Liver (tissue), 8 donors: ENCODE measurements at regions not wholly inside any gene's neighbourhood (a gene's known extent, or its start where the extent isn't known, plus 50 kb on each side); places are given as distances from the start of the nearest gene placed in this dataset.

Experiments used
- DNase-seq: peaks from one replicate; pipeline ENCODE4 v3.0.0-alpha.2; 2017; ENCODE audit warnings: low spot score
- H3K27ac ChIP-seq, 2 donors: one replicate each; pipeline ENCODE4 v1.7.0; 2013; ENCODE audit warnings: inconsistent platforms in 2 of 2, low read length in 2 of 2, control low read depth in 1 of 2, low read depth in 1 of 2, mild to moderate bottlenecking in 1 of 2
- H3K27me3 ChIP-seq, 4 donors: one replicate each; pipeline versions ENCODE4 v1.6.1 to v1.7.0; 2013; ENCODE audit warnings: low read length in 3 of 4, inconsistent platforms in 1 of 4, mild to moderate bottlenecking in 1 of 4, moderate library complexity in 1 of 4; ENCODE audit not compliant: control insufficient read depth in 4 of 4, insufficient read depth in 4 of 4
- H3K36me3 ChIP-seq, 4 donors: one replicate each; pipeline versions ENCODE4 v1.6.1 to v1.7.0; 2013; ENCODE audit warnings: low read length in 3 of 4, mild to moderate bottlenecking in 3 of 4, low read depth in 1 of 4, moderate library complexity in 1 of 4; ENCODE audit not compliant: control insufficient read depth in 4 of 4, insufficient read depth in 3 of 4
- H3K4me1 ChIP-seq, 4 donors: one replicate each; pipeline versions ENCODE4 v1.6.1 to v1.7.0; 2013; ENCODE audit warnings: low read length in 3 of 4, mild to moderate bottlenecking in 3 of 4, moderate library complexity in 1 of 4; ENCODE audit not compliant: control insufficient read depth in 4 of 4, insufficient read depth in 4 of 4
- H3K4me3 ChIP-seq, 3 donors: one replicate each; pipeline versions ENCODE4 v1.6.1 to v1.7.0; 2013; ENCODE audit warnings: low read length in 3 of 3, control low read depth in 1 of 3, low read depth in 1 of 3, mild to moderate bottlenecking in 1 of 3
- H3K9ac ChIP-seq, 2 donors: one replicate each; pipeline ENCODE4 v1.7.0; 2013; ENCODE audit warnings: low read length in 2 of 2, mild to moderate bottlenecking in 2 of 2, moderate library complexity in 2 of 2, control low read depth in 1 of 2, low read depth in 1 of 2
- H3K9me3 ChIP-seq, 4 donors: one replicate each; pipeline versions ENCODE4 v1.6.1 to v1.7.0; 2013; ENCODE audit warnings: low read length in 3 of 4; ENCODE audit not compliant: control insufficient read depth in 4 of 4
- EGR1 ChIP-seq, 2 donors: IDR thresholded peaks; 2 replicates each; pipeline ENCODE4 v1.6.1; 2016 to 2018; ENCODE audit warnings: antibody characterized with exemption in 2 of 2, low read depth in 2 of 2
- FOXA1 ChIP-seq: IDR thresholded peaks from 2 replicates; pipeline ENCODE4 v1.6.1; 2016; ENCODE audit warnings: antibody characterized with exemption
- GABPA ChIP-seq, 2 donors: IDR thresholded peaks in 1 of 2; conservative IDR thresholded peaks in 1 of 2; 2 replicates each; pipeline ENCODE4 v1.6.1; 2016; ENCODE audit warnings: antibody characterized with exemption in 2 of 2, mild to moderate bottlenecking in 1 of 2, moderate library complexity in 1 of 2
- HNF4A ChIP-seq, 2 donors: conservative IDR thresholded peaks; 2 replicates each; pipeline ENCODE4 v1.6.1; 2016; ENCODE audit warnings: antibody characterized with exemption in 2 of 2, mild to moderate bottlenecking in 2 of 2
- HNF4G ChIP-seq: IDR thresholded peaks from 2 replicates; pipeline ENCODE4 v1.6.1; 2016; ENCODE audit warnings: antibody characterized with exemption
- JUND ChIP-seq, 2 donors: IDR thresholded peaks; 2 replicates each; pipeline ENCODE4 v1.6.1; 2016; ENCODE audit warnings: antibody characterized with exemption in 2 of 2
- NR2F2 ChIP-seq: IDR thresholded peaks from 2 replicates; pipeline ENCODE4 v1.6.1; 2016; ENCODE audit warnings: antibody characterized with exemption
- RAD21 ChIP-seq, 2 donors: IDR thresholded peaks; 2 replicates each; pipeline ENCODE4 v1.6.1; 2016; ENCODE audit warnings: antibody characterized with exemption in 2 of 2, mild to moderate bottlenecking in 2 of 2
- RXRA ChIP-seq, 2 donors: IDR thresholded peaks; 2 replicates each; pipeline ENCODE4 v1.6.1; 2017 to 2018; ENCODE audit warnings: antibody characterized with exemption in 2 of 2, mild to moderate bottlenecking in 1 of 2
- SP1 ChIP-seq: IDR thresholded peaks from 2 replicates; pipeline ENCODE4 v1.6.1; 2018; ENCODE audit warnings: antibody characterized with exemption, mild to moderate bottlenecking
- YY1 ChIP-seq: IDR thresholded peaks from 2 replicates; pipeline ENCODE4 v1.6.1; 2016; ENCODE audit warnings: antibody characterized with exemption, mild to moderate bottlenecking
- WGBS: extraction: QIAGEN DNeasy Blood & Tissue Kit; methylation state at CpG from one replicate; pipeline ENCODE4 v1.1.7; 2013; 5-methylcytosine and 5-hydroxymethylcytosine counted together
- TF ChIP-seq, protein P1 (sequence below): IDR thresholded peaks from 2 replicates; pipeline ENCODE4 v1.6.1; 2016; ENCODE audit warnings: antibody characterized with exemption, mild to moderate bottlenecking
- TF ChIP-seq, protein P2 (sequence below): fragments of 150-350 bp; IDR thresholded peaks from 2 replicates; pipeline ENCODE4 v1.5.1; 2017; ENCODE audit warnings: improper control_type of control experiment, low read depth, low read length; ENCODE audit not compliant: missing input control
- TF ChIP-seq, protein P3 (sequence below): IDR thresholded peaks from 2 replicates; pipeline ENCODE4 v1.6.1; 2016; ENCODE audit warnings: antibody characterized with exemption
- TF ChIP-seq, protein P4 (sequence below): IDR thresholded peaks from 2 replicates; pipeline ENCODE4 v1.6.1; 2016; ENCODE audit warnings: antibody characterized with exemption
- donor health status: healthy.
- donor health status: healthy.
- donor health status: healthy.
- donor health status: healthy.
- donor health status: healthy.

DNA sequence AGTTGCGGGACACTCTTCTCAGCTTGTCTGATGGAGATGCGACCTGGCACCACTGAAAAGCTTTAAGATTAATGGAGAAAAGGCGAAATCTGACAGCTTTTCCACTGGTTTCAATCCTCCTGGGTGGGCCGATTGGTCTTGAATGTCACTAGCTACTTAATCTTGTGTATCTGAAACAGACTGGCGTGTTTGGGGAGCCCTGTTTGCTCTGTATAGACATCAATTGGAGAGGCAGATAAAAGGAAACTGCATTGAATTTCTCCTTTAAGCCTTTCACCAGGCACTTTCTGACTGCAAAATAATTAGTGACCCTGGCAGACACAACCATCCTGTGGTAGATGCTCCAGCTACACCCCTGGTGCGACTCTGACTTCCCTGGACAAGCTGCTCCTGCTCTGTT, 224.2 kb downstream of the NDUFS4 start:
- peaks cover 0 to 1% (median 0%) of the 10 kb centered on the region in 4 donors for H3K9me3 ChIP-seq
- H3K27ac ChIP-seq = no peak overlapping the region
- no peak for DNase-seq
- no peak overlapping the region for H3K4me3 ChIP-seq
- TF ChIP-seq SP1 (no peak), FOXA1 (no peak), EGR1 (IDR thresholded peaks at IDR 0.05; ENCODE audit: low read depth in 2 of 2) (no peak), HNF4G (no peak), RXRA (IDR thresholded peaks at IDR 0.05) (no peak), RAD21 (IDR thresholded peaks at IDR 0.05) (no peak), YY1 (no peak), GABPA (IDR thresholded peaks at IDR 0.05 in 1 of 2, conservative IDR thresholded peaks at IDR 0.05 in 1 of 2) (no peak), NR2F2 (no peak)
- TF ChIP-seq, protein P1, sequence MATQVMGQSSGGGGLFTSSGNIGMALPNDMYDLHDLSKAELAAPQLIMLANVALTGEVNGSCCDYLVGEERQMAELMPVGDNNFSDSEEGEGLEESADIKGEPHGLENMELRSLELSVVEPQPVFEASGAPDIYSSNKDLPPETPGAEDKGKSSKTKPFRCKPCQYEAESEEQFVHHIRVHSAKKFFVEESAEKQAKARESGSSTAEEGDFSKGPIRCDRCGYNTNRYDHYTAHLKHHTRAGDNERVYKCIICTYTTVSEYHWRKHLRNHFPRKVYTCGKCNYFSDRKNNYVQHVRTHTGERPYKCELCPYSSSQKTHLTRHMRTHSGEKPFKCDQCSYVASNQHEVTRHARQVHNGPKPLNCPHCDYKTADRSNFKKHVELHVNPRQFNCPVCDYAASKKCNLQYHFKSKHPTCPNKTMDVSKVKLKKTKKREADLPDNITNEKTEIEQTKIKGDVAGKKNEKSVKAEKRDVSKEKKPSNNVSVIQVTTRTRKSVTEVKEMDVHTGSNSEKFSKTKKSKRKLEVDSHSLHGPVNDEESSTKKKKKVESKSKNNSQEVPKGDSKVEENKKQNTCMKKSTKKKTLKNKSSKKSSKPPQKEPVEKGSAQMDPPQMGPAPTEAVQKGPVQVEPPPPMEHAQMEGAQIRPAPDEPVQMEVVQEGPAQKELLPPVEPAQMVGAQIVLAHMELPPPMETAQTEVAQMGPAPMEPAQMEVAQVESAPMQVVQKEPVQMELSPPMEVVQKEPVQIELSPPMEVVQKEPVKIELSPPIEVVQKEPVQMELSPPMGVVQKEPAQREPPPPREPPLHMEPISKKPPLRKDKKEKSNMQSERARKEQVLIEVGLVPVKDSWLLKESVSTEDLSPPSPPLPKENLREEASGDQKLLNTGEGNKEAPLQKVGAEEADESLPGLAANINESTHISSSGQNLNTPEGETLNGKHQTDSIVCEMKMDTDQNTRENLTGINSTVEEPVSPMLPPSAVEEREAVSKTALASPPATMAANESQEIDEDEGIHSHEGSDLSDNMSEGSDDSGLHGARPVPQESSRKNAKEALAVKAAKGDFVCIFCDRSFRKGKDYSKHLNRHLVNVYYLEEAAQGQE = no peak
- TF ChIP-seq, protein P2, sequence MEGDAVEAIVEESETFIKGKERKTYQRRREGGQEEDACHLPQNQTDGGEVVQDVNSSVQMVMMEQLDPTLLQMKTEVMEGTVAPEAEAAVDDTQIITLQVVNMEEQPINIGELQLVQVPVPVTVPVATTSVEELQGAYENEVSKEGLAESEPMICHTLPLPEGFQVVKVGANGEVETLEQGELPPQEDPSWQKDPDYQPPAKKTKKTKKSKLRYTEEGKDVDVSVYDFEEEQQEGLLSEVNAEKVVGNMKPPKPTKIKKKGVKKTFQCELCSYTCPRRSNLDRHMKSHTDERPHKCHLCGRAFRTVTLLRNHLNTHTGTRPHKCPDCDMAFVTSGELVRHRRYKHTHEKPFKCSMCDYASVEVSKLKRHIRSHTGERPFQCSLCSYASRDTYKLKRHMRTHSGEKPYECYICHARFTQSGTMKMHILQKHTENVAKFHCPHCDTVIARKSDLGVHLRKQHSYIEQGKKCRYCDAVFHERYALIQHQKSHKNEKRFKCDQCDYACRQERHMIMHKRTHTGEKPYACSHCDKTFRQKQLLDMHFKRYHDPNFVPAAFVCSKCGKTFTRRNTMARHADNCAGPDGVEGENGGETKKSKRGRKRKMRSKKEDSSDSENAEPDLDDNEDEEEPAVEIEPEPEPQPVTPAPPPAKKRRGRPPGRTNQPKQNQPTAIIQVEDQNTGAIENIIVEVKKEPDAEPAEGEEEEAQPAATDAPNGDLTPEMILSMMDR = no peak
- TF ChIP-seq, protein P3, sequence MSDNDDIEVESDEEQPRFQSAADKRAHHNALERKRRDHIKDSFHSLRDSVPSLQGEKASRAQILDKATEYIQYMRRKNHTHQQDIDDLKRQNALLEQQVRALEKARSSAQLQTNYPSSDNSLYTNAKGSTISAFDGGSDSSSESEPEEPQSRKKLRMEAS = no peak
- TF ChIP-seq, protein P4, sequence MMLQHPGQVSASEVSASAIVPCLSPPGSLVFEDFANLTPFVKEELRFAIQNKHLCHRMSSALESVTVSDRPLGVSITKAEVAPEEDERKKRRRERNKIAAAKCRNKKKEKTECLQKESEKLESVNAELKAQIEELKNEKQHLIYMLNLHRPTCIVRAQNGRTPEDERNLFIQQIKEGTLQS = no peak
- H3K27me3 ChIP-seq = no peaks in the 10 kb centered on the region
- no peaks in the 10 kb centered on the region for H3K4me1 ChIP-seq
- no peaks in the 10 kb centered on the region for H3K36me3 ChIP-seq
- WGBS = 75% methylated on average over 6 of the region's 6 CpGs
- H3K9ac ChIP-seq = no peak overlapping the region

DNA sequence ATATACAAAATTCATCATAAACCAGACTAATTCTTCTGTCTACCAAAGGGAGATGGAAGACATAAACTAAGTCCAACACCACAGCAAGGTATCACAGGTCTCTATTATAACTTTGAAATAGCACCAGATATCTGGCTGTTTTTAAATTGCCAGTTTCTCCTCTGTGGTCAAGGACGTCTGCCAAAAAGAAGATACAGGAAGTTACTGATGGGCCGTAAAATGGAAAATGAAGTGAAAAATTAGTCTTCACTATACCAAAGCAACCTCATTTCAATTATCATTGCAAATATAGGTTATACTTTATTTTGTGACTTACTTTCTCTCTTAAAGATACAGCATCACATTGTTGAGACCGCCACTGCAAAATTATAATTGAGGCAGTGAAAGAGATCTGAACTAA, 225.5 kb downstream of the NDUFS4 start:
- H3K27me3 ChIP-seq = no peaks in the 10 kb centered on the region
- no peak for DNase-seq
- H3K36me3 ChIP-seq = no peaks in the 10 kb centered on the region
- TF ChIP-seq HNF4G (no peak), SP1 (no peak), JUND (IDR thresholded peaks at IDR 0.05) (no peak), RXRA (IDR thresholded peaks at IDR 0.05) (no peak), HNF4A (conservative IDR thresholded peaks at IDR 0.05) (no peak), NR2F2 (no peak), RAD21 (IDR thresholded peaks at IDR 0.05) (no peak), YY1 (no peak), EGR1 (IDR thresholded peaks at IDR 0.05; ENCODE audit: low read depth in 2 of 2) (no peak), FOXA1 (no peak)
- TF ChIP-seq, protein P4 = no peak
- TF ChIP-seq, protein P1 = no peak
- TF ChIP-seq, protein P3 = no peak
- no peak overlapping the region for H3K9ac ChIP-seq
- H3K4me3 ChIP-seq = no peak overlapping the region
- H3K27ac ChIP-seq = no peak overlapping the region
- no peaks in the 10 kb centered on the region for H3K4me1 ChIP-seq
- peaks cover 0 to 1% (median 0%) of the 10 kb centered on the region in 4 donors for H3K9me3 ChIP-seq
- 71% methylated on average over 3 of the region's 3 CpGs for WGBS
